ENCODE measurements at regions not wholly inside any gene's neighbourhood (a gene's known extent, or its start where the extent isn't known, plus 50 kb on each side); places are given as distances from the start of the nearest gene placed in this dataset.
A peak's percentile ranks its signal among the peaks of the same experiment; 100 is the strongest.
"Not testable (repeated sequence)": the region's sequence is repeated elsewhere in the genome, so short reads cannot be mapped to it uniquely, and the experiment has no call there.

- peak; percentile 30; the same call in 1 of the 2 replicates for TF ChIP-seq JUND (IDR thresholded peaks at IDR 0.05; ENCODE audit: borderline replicate concordance, low read depth, low read length)
- TF ChIP-seq JUND (tag; IDR thresholded peaks at IDR 0.05; ENCODE audit: borderline replicate concordance, low read depth, low read length) = not testable (repeated sequence)
- TF ChIP-seq ARNT (IDR thresholded peaks at IDR 0.05) = 0 out of 4 replicates have a peak, but pooled peaks of 1 of the 2 experiments have one; percentile 25
- peak; percentile 93 for TF ChIP-seq CC2D1A (IDR thresholded peaks at IDR 0.05)
- TF ChIP-seq, protein P1, sequence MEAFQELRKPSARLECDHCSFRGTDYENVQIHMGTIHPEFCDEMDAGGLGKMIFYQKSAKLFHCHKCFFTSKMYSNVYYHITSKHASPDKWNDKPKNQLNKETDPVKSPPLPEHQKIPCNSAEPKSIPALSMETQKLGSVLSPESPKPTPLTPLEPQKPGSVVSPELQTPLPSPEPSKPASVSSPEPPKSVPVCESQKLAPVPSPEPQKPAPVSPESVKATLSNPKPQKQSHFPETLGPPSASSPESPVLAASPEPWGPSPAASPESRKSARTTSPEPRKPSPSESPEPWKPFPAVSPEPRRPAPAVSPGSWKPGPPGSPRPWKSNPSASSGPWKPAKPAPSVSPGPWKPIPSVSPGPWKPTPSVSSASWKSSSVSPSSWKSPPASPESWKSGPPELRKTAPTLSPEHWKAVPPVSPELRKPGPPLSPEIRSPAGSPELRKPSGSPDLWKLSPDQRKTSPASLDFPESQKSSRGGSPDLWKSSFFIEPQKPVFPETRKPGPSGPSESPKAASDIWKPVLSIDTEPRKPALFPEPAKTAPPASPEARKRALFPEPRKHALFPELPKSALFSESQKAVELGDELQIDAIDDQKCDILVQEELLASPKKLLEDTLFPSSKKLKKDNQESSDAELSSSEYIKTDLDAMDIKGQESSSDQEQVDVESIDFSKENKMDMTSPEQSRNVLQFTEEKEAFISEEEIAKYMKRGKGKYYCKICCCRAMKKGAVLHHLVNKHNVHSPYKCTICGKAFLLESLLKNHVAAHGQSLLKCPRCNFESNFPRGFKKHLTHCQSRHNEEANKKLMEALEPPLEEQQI (IDR thresholded peaks at IDR 0.05) = peak; percentile 84
- peak; percentile 92 to 96 for TF ChIP-seq RAD21 (CRISPR knock-in tag; conservative IDR thresholded peaks at IDR 0.05 in 1 of 2, IDR thresholded peaks at IDR 0.05 in 1 of 2)
- TF ChIP-seq KLF16 (IDR thresholded peaks at IDR 0.05) = 0 out of 2 replicates have a peak, but pooled peaks have one; percentile 17
- TF ChIP-seq RCOR1 (IDR thresholded peaks at IDR 0.05; ENCODE audit: borderline replicate concordance in 1 of 2, low read depth in 2 of 2, low read length in 2 of 2) = peak in 1 of 2 experiments; percentile 30; a peak in 1 of 4 replicates
- TF ChIP-seq MTA3 (IDR thresholded peaks at IDR 0.05; ENCODE audit: borderline replicate concordance) = 0 out of 2 replicates have a peak, but pooled peaks have one; percentile 34
- TF ChIP-seq, protein P2, sequence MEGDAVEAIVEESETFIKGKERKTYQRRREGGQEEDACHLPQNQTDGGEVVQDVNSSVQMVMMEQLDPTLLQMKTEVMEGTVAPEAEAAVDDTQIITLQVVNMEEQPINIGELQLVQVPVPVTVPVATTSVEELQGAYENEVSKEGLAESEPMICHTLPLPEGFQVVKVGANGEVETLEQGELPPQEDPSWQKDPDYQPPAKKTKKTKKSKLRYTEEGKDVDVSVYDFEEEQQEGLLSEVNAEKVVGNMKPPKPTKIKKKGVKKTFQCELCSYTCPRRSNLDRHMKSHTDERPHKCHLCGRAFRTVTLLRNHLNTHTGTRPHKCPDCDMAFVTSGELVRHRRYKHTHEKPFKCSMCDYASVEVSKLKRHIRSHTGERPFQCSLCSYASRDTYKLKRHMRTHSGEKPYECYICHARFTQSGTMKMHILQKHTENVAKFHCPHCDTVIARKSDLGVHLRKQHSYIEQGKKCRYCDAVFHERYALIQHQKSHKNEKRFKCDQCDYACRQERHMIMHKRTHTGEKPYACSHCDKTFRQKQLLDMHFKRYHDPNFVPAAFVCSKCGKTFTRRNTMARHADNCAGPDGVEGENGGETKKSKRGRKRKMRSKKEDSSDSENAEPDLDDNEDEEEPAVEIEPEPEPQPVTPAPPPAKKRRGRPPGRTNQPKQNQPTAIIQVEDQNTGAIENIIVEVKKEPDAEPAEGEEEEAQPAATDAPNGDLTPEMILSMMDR (IDR thresholded peaks at IDR 0.05 in 2 of 3, conservative IDR thresholded peaks at IDR 0.05 in 1 of 3; ENCODE audit: insufficient read depth in 2 of 3, low read depth in 1 of 3, low read length in 3 of 3) = peak; percentile 84 to 92 (median 87)
These were observed 103.1 kb upstream of the TERB2 start (continued) for GRCh38 chr15:44853304-44853950.

DNA sequence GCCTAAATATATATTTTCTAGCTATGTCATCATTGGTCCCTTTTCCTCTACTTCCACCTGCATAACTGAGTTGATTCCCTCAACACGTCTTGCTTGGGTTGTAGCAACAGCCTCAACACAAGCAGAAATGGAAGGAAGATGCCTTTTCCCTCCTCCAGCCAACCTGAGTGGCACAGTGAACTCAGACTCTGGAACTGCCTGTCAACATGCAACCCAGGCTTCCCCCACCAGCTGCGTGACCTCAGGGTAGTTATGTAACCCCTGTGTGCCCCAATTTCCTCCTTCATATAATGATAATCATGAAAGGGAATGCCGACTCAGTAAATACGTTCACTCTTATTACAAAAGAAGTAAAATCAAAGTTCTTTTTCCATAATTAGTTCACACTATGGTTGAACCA is 101.8 kb upstream of the TERB2 start:
- CTCF ChIA-PET (ENCODE audit: low intra/inter-chr PET ratio); FAIRE-seq; H3K4me1 ChIP-seq (replicated peaks in 1 of 2; ENCODE audit: control insufficient read depth in 2 of 2, insufficient read depth in 2 of 2, low read length in 2 of 2); DNase-seq (ENCODE audit: extremely low read depth in 1 of 4, low spot score in 3 of 4); H3K4me3 ChIP-seq; H4K20me1 ChIP-seq (replicated peaks; ENCODE audit: control insufficient read depth, insufficient read depth, low read length); H3K27ac ChIP-seq (ENCODE audit: extremely low read depth, low read depth, low read length); H2AFZ ChIP-seq (ENCODE audit: low read depth, low read length); H3K4me2 ChIP-seq (ENCODE audit: insufficient read depth, low read length); ATAC-seq; H3K9me3 ChIP-seq (replicated peaks; ENCODE audit: control insufficient read depth, insufficient read depth, low read depth, low read length); H3K9me1 ChIP-seq (ENCODE audit: control insufficient read depth, insufficient read depth, low read length); H3K79me2 ChIP-seq (ENCODE audit: control insufficient read depth, insufficient read depth, low read length); H3K27me3 ChIP-seq (ENCODE audit: control insufficient read depth in 2 of 2, insufficient read depth in 2 of 2, low read length in 2 of 2); H3K36me3 ChIP-seq (ENCODE audit: control insufficient read depth, insufficient read depth, low read length); H3K9ac ChIP-seq (ENCODE audit: insufficient read depth in 1 of 2, low read depth in 2 of 2, low read length in 2 of 2); BruUV-seq (replicated peaks); POLR2A ChIA-PET: not testable (repeated sequence)
- intact Hi-C loops (cut with micrococcal nuclease) = loop anchor here (5.0 kb wide), 1 partner anchor 272 kb away; no protein-coding TSS in a partner anchor
- 40% methylated on average over 1 of the region's 4 CpGs for WGBS (ENCODE audit: insufficient coverage, low coverage, missing lambda C conversion rate)
- in situ Hi-C loops (cut with MboI) = loop anchor here (5.0 kb wide), 1 partner anchor 68 kb away; no protein-coding TSS in a partner anchor

Data from K562 (cell line).